Cardiac muscle cell (in vitro differentiated cells and primary cell): ENCODE measurements at regions not wholly inside any gene's neighbourhood (a gene's known extent, or its start where the extent isn't known, plus 50 kb on each side); places are given as distances from the start of the nearest gene placed in this dataset.

Experiments
- DNase-seq, 2 donors: peaks; one replicate each; pipeline versions ENCODE4 v3.0.0 to v3.0.0-alpha.2; 2010 to 2017; ENCODE audit warnings: low read depth in 1 of 2, low spot score in 1 of 2
- H3K27ac ChIP-seq: fragments of 200-600 bp; sonication (generic); 2 replicates; pipeline ENCODE4 v1.5.1; 2016
- H3K27me3 ChIP-seq: fragments of 200-600 bp; sonication (generic); 2 replicates; pipeline ENCODE4 v1.6.0; 2016; ENCODE audit warnings: control low read depth
- H3K36me3 ChIP-seq: fragments of 200-600 bp; sonication (generic); 2 replicates; pipeline ENCODE4 v1.5.1; 2016; ENCODE audit warnings: control low read depth
- H3K4me1 ChIP-seq: fragments of 200-600 bp; sonication (generic); 2 replicates; pipeline ENCODE4 v1.8.1; 2017; ENCODE audit warnings: low read depth, mild to moderate bottlenecking, mixed run types
- H3K4me3 ChIP-seq: fragments of 200-600 bp; sonication (generic); 2 replicates; pipeline ENCODE4 v1.5.1; 2016; ENCODE audit warnings: mild to moderate bottlenecking
- H3K9me3 ChIP-seq: fragments of 200-600 bp; sonication (generic); 2 replicates; pipeline ENCODE4 v1.5.1; 2017; ENCODE audit warnings: low read depth, mild to moderate bottlenecking, control low read depth
- CTCF ChIP-seq: IDR thresholded peaks from 2 replicates; pipeline ENCODE4 v1.5.1; 2012; ENCODE audit warnings: low read depth, mild to moderate bottlenecking, low read length

GRCh38 chr1:186569856-186570255, 108.9 kb upstream of the PDC start:
- no peak overlapping the region for H3K27ac ChIP-seq
- TF ChIP-seq CTCF, result no peak
- H3K27me3 ChIP-seq, result no peaks in the 10 kb centered on the region
- no peak for DNase-seq
- H3K9me3 ChIP-seq, result no peaks in the 10 kb centered on the region
- H3K36me3 ChIP-seq, result no peaks in the 10 kb centered on the region
- H3K4me3 ChIP-seq, result no peak overlapping the region
- no peaks in the 10 kb centered on the region for H3K4me1 ChIP-seq

- Histone ChIP-seq H3K4me3 (no peak overlapping the region), H3K36me3 (no peaks in the 10 kb centered on the region), H3K4me1 (no peaks in the 10 kb centered on the region), H3K27me3 (no peaks in the 10 kb centered on the region), H3K27ac (no peak overlapping the region), H3K9me3 (no peaks in the 10 kb centered on the region)
- DNase-seq, result no peak
- no peak for TF ChIP-seq CTCF
Observed at GRCh38 chr1:186568221-186568620, 107.3 kb upstream of the PDC start.

GRCh38 chr1:186566140-186566855, 105.4 kb upstream of the PDC start:
- Histone ChIP-seq H3K36me3 (no peaks in the 10 kb centered on the region), H3K4me3 (no peak overlapping the region), H3K9me3 (no peaks in the 10 kb centered on the region), H3K27ac (no peak overlapping the region), H3K4me1 (no peaks in the 10 kb centered on the region), H3K27me3 (no peaks in the 10 kb centered on the region)
- no peak for TF ChIP-seq CTCF
- no peak for DNase-seq

GRCh38 chr1:186564582-186564981, 103.7 kb upstream of the PDC start:
- no peak overlapping the region for H3K4me3 ChIP-seq
- H3K27ac ChIP-seq, result no peak overlapping the region
- H3K4me1 ChIP-seq, result peaks cover 15% of the 10 kb centered on the region
- no peaks in the 10 kb centered on the region for H3K27me3 ChIP-seq
- no peak for TF ChIP-seq CTCF
- DNase-seq, result peak in 1 of 2 donors; percentile 41
- no peaks in the 10 kb centered on the region for H3K9me3 ChIP-seq
- no peaks in the 10 kb centered on the region for H3K36me3 ChIP-seq

- DNase-seq, result peak in 1 of 2 donors; percentile 23
- no peak overlapping the region for H3K4me3 ChIP-seq
- H3K9me3 ChIP-seq, result no peaks in the 10 kb centered on the region
- no peak for TF ChIP-seq CTCF
- no peaks in the 10 kb centered on the region for H3K27me3 ChIP-seq
- no peak overlapping the region for H3K27ac ChIP-seq
- H3K4me1 ChIP-seq, result peaks cover 20% of the 10 kb centered on the region
- H3K36me3 ChIP-seq, result no peaks in the 10 kb centered on the region
Observed at GRCh38 chr1:186559601-186560116, 98.7 kb upstream of the PDC start.
